ENCODE measurements at regions not wholly inside any gene's neighbourhood (a gene's known extent, or its start where the extent isn't known, plus 50 kb on each side); places are given as distances from the start of the nearest gene placed in this dataset.

GRCh38 chr4:102451266-102451665 is 49.9 kb upstream of the NFKB1 start:
- no peak overlapping the region for H2AFZ ChIP-seq (ENCODE audit: low read length)
- no peak overlapping the region for H3K4me3 ChIP-seq (ENCODE audit: extremely low read depth in 1 of 4, insufficient read depth in 2 of 4, low read depth in 3 of 4, low read length in 4 of 4)
- no peak overlapping the region for H2BK20ac ChIP-seq (ENCODE audit: low read length)
- POLR2A ChIA-PET (ENCODE audit: partially characterized antibody): no interaction called here
- CTCF ChIA-PET (ENCODE audit: partially characterized antibody): interaction anchor here (1.4 kb wide), 1 partner anchor 174 kb away, joined by 4 read pairs; no protein-coding TSS in a partner anchor
- no peaks in the 10 kb centered on the region for H3K79me2 ChIP-seq (ENCODE audit: control insufficient read depth in 1 of 2, insufficient read depth in 2 of 2, low read length in 2 of 2)
- no peak overlapping the region for H3K9ac ChIP-seq (replicated peaks in 1 of 4; ENCODE audit: extremely low read depth in 1 of 4, low read depth in 3 of 4, low read length in 3 of 4)
- no peak overlapping the region for H2BK120ac ChIP-seq (replicated peaks; ENCODE audit: low read depth, low read length)
- H3K18ac ChIP-seq (ENCODE audit: extremely low read depth, low read length): no peak overlapping the region
- no peak for DNase-seq (ENCODE audit: low read depth in 1 of 2, low spot score in 2 of 2)
- H2BK15ac ChIP-seq (ENCODE audit: low read length): no peak overlapping the region
- no peak overlapping the region for H3K4me2 ChIP-seq (ENCODE audit: insufficient read depth in 1 of 2, low read depth in 2 of 2, low read length in 2 of 2)
- no peak overlapping the region for H4K8ac ChIP-seq (ENCODE audit: extremely low read depth, insufficient read depth, low read length)
- no peaks in the 10 kb centered on the region for H3K27me3 ChIP-seq (replicated peaks in 1 of 4; ENCODE audit: control insufficient read depth in 3 of 4, extremely low read depth in 1 of 4, insufficient read depth in 3 of 4, low read length in 3 of 4)
- H3K14ac ChIP-seq (ENCODE audit: insufficient read length): no peak overlapping the region
- no peak for FAIRE-seq
- H2BK5ac ChIP-seq (ENCODE audit: low read depth, low read length): no peak overlapping the region
- no peak overlapping the region for H3K27ac ChIP-seq (ENCODE audit: low read depth, low read length)
- H2BK12ac ChIP-seq (ENCODE audit: low read depth, low read length): no peak overlapping the region
- no peaks in the 10 kb centered on the region for H3K23me2 ChIP-seq (ENCODE audit: low read depth, low read length)
- no peak overlapping the region for H3K4ac ChIP-seq (replicated peaks; ENCODE audit: insufficient read length, low read depth, low read length)
- no peaks in the 10 kb centered on the region for H4K20me1 ChIP-seq (replicated peaks in 1 of 2; ENCODE audit: control insufficient read depth in 1 of 2, insufficient read depth in 2 of 2, low read length in 2 of 2)
- TF ChIP-seq SP2 (IDR thresholded peaks at IDR 0.05; ENCODE audit: low read length) (no peak), EGR1 (IDR thresholded peaks at IDR 0.05; ENCODE audit: borderline replicate concordance, low read depth, low read length) (no peak), TEAD4 (IDR thresholded peaks at IDR 0.05; ENCODE audit: low read depth, low read length) (no peak), FOSL1 (IDR thresholded peaks at IDR 0.05; ENCODE audit: insufficient read depth, low read depth, low read length) (no peak), RFX5 (IDR thresholded peaks at IDR 0.05; ENCODE audit: borderline replicate concordance, low read depth, low read length) (no peak), KDM5A (IDR thresholded peaks at IDR 0.05; ENCODE audit: low read length) (no peak), NANOG (IDR thresholded peaks at IDR 0.05; ENCODE audit: insufficient read depth, low read depth, low read length, poor library complexity, severe bottlenecking) (no peak), ASH2L (IDR thresholded peaks at IDR 0.05; ENCODE audit: low read length) (no peak), HDAC2 (IDR thresholded peaks at IDR 0.05; ENCODE audit: borderline replicate concordance in 1 of 2, low read depth in 2 of 2, low read length in 2 of 2) (no peak), BACH1 (IDR thresholded peaks at IDR 0.05; ENCODE audit: low read length) (no peak), SIRT6 (IDR thresholded peaks at IDR 0.05; ENCODE audit: low read length) (no peak), KDM1A (IDR thresholded peaks at IDR 0.05; ENCODE audit: borderline replicate concordance, low read length) (no peak)
- no CpG with 5 or more reads among the region's 4 CpGs for WGBS, 2 experiments (ENCODE audit: extremely low coverage in 1 of 2, insufficient coverage in 1 of 2, insufficient read length in 1 of 2, insufficient replicate concordance in 2 of 2, low coverage in 1 of 2, low lambda C conversion rate in 2 of 2, missing lambda C conversion rate in 1 of 2)
- no peak overlapping the region for H3K23ac ChIP-seq (ENCODE audit: insufficient read length)
- H3K79me1 ChIP-seq (ENCODE audit: low read depth, low read length): no peaks in the 10 kb centered on the region
- no peaks in the 10 kb centered on the region; a peak in 1 of 7 replicates for H3K4me1 ChIP-seq (replicated peaks in 1 of 4; ENCODE audit: control insufficient read depth in 3 of 4, insufficient read depth in 4 of 4, low read length in 3 of 4)
- no peaks in the 10 kb centered on the region for H3K36me3 ChIP-seq (ENCODE audit: control insufficient read depth in 2 of 4, insufficient read depth in 4 of 4, low read length in 3 of 4)
- H2AK5ac ChIP-seq (ENCODE audit: low read depth, low read length): no peak overlapping the region
- no peak overlapping the region for H4K5ac ChIP-seq (ENCODE audit: insufficient read length, low read depth, low read length)
- H4K91ac ChIP-seq (replicated peaks; ENCODE audit: insufficient read length, low read length): no peak overlapping the region
- H3K9me3 ChIP-seq (ENCODE audit: insufficient read depth in 2 of 2, low read depth in 1 of 2, low read length in 1 of 2): no peaks in the 10 kb centered on the region
- no peak overlapping the region for H3K56ac ChIP-seq (replicated peaks; ENCODE audit: insufficient read length, low read depth, low read length)

Measured in H1 (cell line).